H9 (cell line): ENCODE measurements at regions not wholly inside any gene's neighbourhood (a gene's known extent, or its start where the extent isn't known, plus 50 kb on each side); places are given as distances from the start of the nearest gene placed in this dataset.
"Not testable (repeated sequence)": the region's sequence is repeated elsewhere in the genome, so short reads cannot be mapped to it uniquely, and the experiment has no call there.

Experiments used
- DNase-seq: peaks from one replicate; pipeline ENCODE4 v3.0.0-alpha.2; 2017
- H2AFZ ChIP-seq: one replicate; pipeline ENCODE4 v1.6.1; 2013; ENCODE audit warnings: mild to moderate bottlenecking, low read length, control low read depth, moderate library complexity
- H2AK5ac ChIP-seq: 2 replicates; pipeline ENCODE4 v1.6.1; 2013; ENCODE audit warnings: low read length, control low read depth, mixed read lengths; ENCODE audit not compliant: insufficient read length
- H2BK120ac ChIP-seq: one replicate; pipeline ENCODE4 v1.6.1; 2013; ENCODE audit warnings: low read depth, mild to moderate bottlenecking, low read length, control low read depth, inconsistent platforms; ENCODE audit not compliant: poor library complexity, severe bottlenecking
- H2BK12ac ChIP-seq: 2 replicates; pipeline ENCODE4 v1.6.1; 2013; ENCODE audit warnings: low read length, control low read depth, mixed read lengths, low read depth; ENCODE audit not compliant: insufficient read length
- H2BK15ac ChIP-seq: 2 replicates; pipeline ENCODE4 v1.6.1; 2013; ENCODE audit warnings: low read depth, low read length, control low read depth
- H2BK20ac ChIP-seq: one replicate; pipeline ENCODE4 v1.6.1; 2013; ENCODE audit warnings: low read depth, mild to moderate bottlenecking, low read length, control low read depth, inconsistent platforms; ENCODE audit not compliant: poor library complexity, severe bottlenecking
- H2BK5ac ChIP-seq: 2 replicates; pipeline ENCODE4 v1.6.1; 2013; ENCODE audit warnings: low read length, control low read depth, mixed read lengths; ENCODE audit not compliant: insufficient read length
- H3K14ac ChIP-seq: 2 replicates; pipeline ENCODE4 v1.6.1; 2013; ENCODE audit warnings: low read length, control low read depth; ENCODE audit not compliant: insufficient read depth
- H3K18ac ChIP-seq: 2 replicates; pipeline ENCODE4 v1.6.1; 2013; ENCODE audit warnings: low read depth, mild to moderate bottlenecking, mixed read lengths, low read length, control low read depth; ENCODE audit not compliant: insufficient read length
- H3K23ac ChIP-seq: 2 replicates; pipeline ENCODE4 v1.6.1; 2013; ENCODE audit warnings: low read length, control low read depth, mixed read lengths, low read depth; ENCODE audit not compliant: insufficient read length
- H3K23me2 ChIP-seq: 2 replicates; pipeline ENCODE4 v1.6.1; 2013; ENCODE audit warnings: low read depth, mild to moderate bottlenecking, mixed read lengths, low read length, control low read depth; ENCODE audit not compliant: insufficient read length, poor library complexity, severe bottlenecking
- H3K27ac ChIP-seq: 2 replicates; pipeline ENCODE4 v1.5.1; 2013; ENCODE audit warnings: low read length, control low read depth, mixed read lengths, low read depth; ENCODE audit not compliant: insufficient read length
- H3K27me3 ChIP-seq: 2 replicates; pipeline ENCODE4 v1.6.1; 2013; ENCODE audit warnings: low read length, control low read depth, inconsistent platforms; ENCODE audit not compliant: insufficient read depth
- H3K4ac ChIP-seq: 2 replicates; pipeline ENCODE4 v1.6.1; 2013; ENCODE audit warnings: low read depth, mild to moderate bottlenecking, control low read depth, inconsistent platforms, low read length, moderate library complexity
- H3K4me1 ChIP-seq: 2 replicates; pipeline ENCODE4 v1.6.1; 2013; ENCODE audit warnings: low read length, control low read depth, inconsistent platforms; ENCODE audit not compliant: insufficient read depth
- H3K4me2 ChIP-seq: 2 replicates; pipeline ENCODE4 v1.6.1; 2013; ENCODE audit warnings: low read length, control low read depth, mixed read lengths; ENCODE audit not compliant: insufficient read length, insufficient read depth
- H3K56ac ChIP-seq: 2 replicates; pipeline ENCODE4 v1.6.1; 2013; ENCODE audit warnings: low read depth, mild to moderate bottlenecking, mixed read lengths, low read length, control low read depth; ENCODE audit not compliant: insufficient read length
- H3K79me1 ChIP-seq: 2 replicates; pipeline ENCODE4 v1.6.1; 2013; ENCODE audit warnings: low read depth, mild to moderate bottlenecking, moderate library complexity, low read length, control low read depth, inconsistent platforms; ENCODE audit not compliant: insufficient read depth, poor library complexity, severe bottlenecking
- H3K79me2 ChIP-seq: 2 replicates; pipeline ENCODE4 v1.6.1; 2013; ENCODE audit warnings: low read length, control low read depth, inconsistent platforms; ENCODE audit not compliant: insufficient read depth
- H3K9ac ChIP-seq: 2 replicates; pipeline ENCODE4 v1.6.1; 2013; ENCODE audit warnings: low read length, control low read depth, mixed read lengths; ENCODE audit not compliant: insufficient read length; ENCODE audit errors: extremely low read depth
- H3K9me3 ChIP-seq: one replicate; pipeline ENCODE4 v1.6.1; 2013; ENCODE audit warnings: low read depth, low read length, inconsistent platforms; ENCODE audit not compliant: control insufficient read depth
- H3T11ph ChIP-seq: one replicate; pipeline ENCODE4 v1.6.1; 2013; ENCODE audit warnings: mild to moderate bottlenecking, low read length, control low read depth, inconsistent platforms
- H4K20me1 ChIP-seq: one replicate; pipeline ENCODE4 v1.6.1; 2013; ENCODE audit not compliant: control insufficient read depth, insufficient read length, insufficient read depth
- H4K5ac ChIP-seq: 2 replicates; pipeline ENCODE4 v1.6.1; 2013; ENCODE audit warnings: low read depth, mild to moderate bottlenecking, mixed read lengths, low read length, control low read depth; ENCODE audit not compliant: insufficient read length
- H4K8ac ChIP-seq: replicated peaks from 2 replicates; pipeline ENCODE4 v1.6.1; 2013; ENCODE audit warnings: low read length, control low read depth, mixed read lengths, low read depth; ENCODE audit not compliant: insufficient read length
- H4K91ac ChIP-seq: 2 replicates; pipeline ENCODE4 v1.6.1; 2013; ENCODE audit warnings: low read depth, mild to moderate bottlenecking, moderate library complexity, mixed read lengths, low read length, control low read depth; ENCODE audit not compliant: insufficient read length
- H3K27ac Mint-ChIP-seq, 3 experiments: 2 replicates in 2 of 3; 3 replicates in 1 of 3; pipeline ENCODE4 v1.8.0; 2020 to 2021; ENCODE audit warnings: mixed read lengths in 3 of 3, mild to moderate bottlenecking in 1 of 3, moderate library complexity in 1 of 3
- H3K27me3 Mint-ChIP-seq: 2 replicates; pipeline ENCODE4 v1.8.0; 2021; ENCODE audit warnings: low read depth, mild to moderate bottlenecking, moderate library complexity, mixed read lengths
- H3K36me3 Mint-ChIP-seq, 3 experiments: 2 replicates in 2 of 3; 3 replicates in 1 of 3; pipeline ENCODE4 v1.8.0; 2020 to 2021; ENCODE audit warnings: low read depth in 3 of 3, mixed read lengths in 3 of 3; ENCODE audit not compliant: insufficient read depth in 1 of 3
- H3K4me1 Mint-ChIP-seq, 2 experiments: 2 replicates each; pipeline ENCODE4 v1.8.0; 2020; ENCODE audit warnings: mixed read lengths in 2 of 2
- H3K4me3 Mint-ChIP-seq, 2 experiments: 2 replicates in 1 of 2; 3 replicates in 1 of 2; pipeline ENCODE4 v1.8.0; 2020 to 2021; ENCODE audit warnings: mild to moderate bottlenecking in 2 of 2, mixed read lengths in 2 of 2, moderate library complexity in 1 of 2
- H3K9me3 Mint-ChIP-seq, 2 experiments: 2 replicates in 1 of 2; 3 replicates in 1 of 2; pipeline ENCODE4 v1.8.0; 2020; ENCODE audit warnings: mild to moderate bottlenecking in 2 of 2, mixed read lengths in 2 of 2, moderate library complexity in 1 of 2
- CTCF ChIP-seq: fragments of 200-600 bp; sonication (generic); conservative IDR thresholded peaks from 3 replicates; pipeline ENCODE4 v1.8.0; 2021; ENCODE audit warnings: antibody characterized with exemption, mild to moderate bottlenecking
- WGBS: extraction: QIAGEN DNeasy Blood & Tissue Kit; methylation state at CpG from one replicate; pipeline ENCODE4 v1.1.7; 2013; ENCODE audit warnings: missing lambda C conversion rate, low lambda C conversion rate, mixed read lengths; ENCODE audit not compliant: insufficient read length; ENCODE audit errors: extremely low coverage; 5-methylcytosine and 5-hydroxymethylcytosine counted together

- no peak overlapping the region for H2BK12ac ChIP-seq
- TF ChIP-seq CTCF, result no peak
- no peaks in the 10 kb centered on the region for H3K9me3 ChIP-seq
- H4K20me1 ChIP-seq, result no peaks in the 10 kb centered on the region
- no peak overlapping the region for H2AK5ac ChIP-seq
- no peak overlapping the region for H4K91ac ChIP-seq
- H3K4me1 ChIP-seq, result no peaks in the 10 kb centered on the region
- H2BK20ac ChIP-seq, result no peak overlapping the region
- Mint-ChIP-seq H3K9me3 (peaks cover 0 to 2% of the 10 kb centered on the region in 2 experiments; a peak in 2 of 5 replicates), H3K4me3 (no peak overlapping the region), H3K4me1 (peaks cover under 1 to 1% of the 10 kb centered on the region in 2 experiments; a peak in 2 of 4 replicates), H3K27me3 (no peaks in the 10 kb centered on the region; the same call in 1 of the 2 replicates), H3K36me3 (no peaks in the 10 kb centered on the region), H3K27ac (no peak overlapping the region)
- H3K4me2 ChIP-seq, result no peak overlapping the region
- H3K18ac ChIP-seq, result no peak overlapping the region
- no peak overlapping the region for H4K8ac ChIP-seq
- no peak overlapping the region for H3K9ac ChIP-seq
- H3K56ac ChIP-seq, result no peak overlapping the region
- no peak overlapping the region for H2BK120ac ChIP-seq
- H2BK5ac ChIP-seq, result no peak overlapping the region
- no peaks in the 10 kb centered on the region for H3K27me3 ChIP-seq
- no peak overlapping the region for H2AFZ ChIP-seq
- H3K23me2 ChIP-seq, result no peaks in the 10 kb centered on the region
- no peak overlapping the region for H3K23ac ChIP-seq
- H3K79me2 ChIP-seq, result no peaks in the 10 kb centered on the region
- H2BK15ac ChIP-seq, result no peak overlapping the region
- no peak overlapping the region for H3K14ac ChIP-seq
- no peak overlapping the region for H3K4ac ChIP-seq
- H3K79me1 ChIP-seq, result no peaks in the 10 kb centered on the region
- no peak overlapping the region for H4K5ac ChIP-seq
- no peak overlapping the region for H3T11ph ChIP-seq
- no peak for DNase-seq
- no CpG with 5 or more reads among the region's 3 CpGs for WGBS
- no peak overlapping the region for H3K27ac ChIP-seq
These were observed 80.9 kb upstream of the PARD3 start for GRCh38 chr10:34895977-34896376.

- not testable (repeated sequence) for H3K56ac ChIP-seq, H2AFZ ChIP-seq, H3K4me3 Mint-ChIP-seq, H3K36me3 Mint-ChIP-seq, H3K14ac ChIP-seq, H3K9me3 Mint-ChIP-seq, H3K27me3 ChIP-seq, H2AK5ac ChIP-seq, H3K4me2 ChIP-seq, H3T11ph ChIP-seq, H2BK5ac ChIP-seq, H2BK20ac ChIP-seq, H3K23ac ChIP-seq, H3K27ac Mint-ChIP-seq, H3K9me3 ChIP-seq, H2BK120ac ChIP-seq, DNase-seq, H2BK12ac ChIP-seq, H3K23me2 ChIP-seq, H2BK15ac ChIP-seq, H4K8ac ChIP-seq, H3K79me1 ChIP-seq, H3K9ac ChIP-seq, H4K5ac ChIP-seq, H3K27me3 Mint-ChIP-seq, H3K4ac ChIP-seq, H3K4me1 ChIP-seq, H3K79me2 ChIP-seq, H3K18ac ChIP-seq, H4K91ac ChIP-seq, H3K27ac ChIP-seq, H4K20me1 ChIP-seq, H3K4me1 Mint-ChIP-seq
- WGBS, result no CpG with 5 or more reads among the region's 3 CpGs
These were observed 80.0 kb upstream of the PARD3 start for GRCh38 chr10:34895046-34895445.
